PC-3 (cell line): ENCODE measurements at regions not wholly inside any gene's neighbourhood (a gene's known extent, or its start where the extent isn't known, plus 50 kb on each side); places are given as distances from the start of the nearest gene placed in this dataset.

Experiments used
- CTCF ChIP-seq: fragments of 300-600 bp; sonication (generic); conservative IDR thresholded peaks from 2 replicates; pipeline ENCODE4 v1.5.1; 2017; ENCODE audit warnings: antibody characterized with exemption, low read depth, mild to moderate bottlenecking, low read length
- EZH2 ChIP-seq: fragments of 300-600 bp; sonication (generic); IDR thresholded peaks from one replicate; pipeline ENCODE4 v1.6.1; 2017; ENCODE audit warnings: antibody characterized with exemption, mild to moderate bottlenecking, low read length; ENCODE audit not compliant: unreplicated experiment
- EZH2phosphoT487 ChIP-seq: fragments of 300-600 bp; sonication (generic); IDR thresholded peaks from 2 replicates; pipeline ENCODE4 v1.6.1; 2018; ENCODE audit warnings: mild to moderate bottlenecking, antibody characterized with exemption, low read length, borderline replicate concordance

DNA sequence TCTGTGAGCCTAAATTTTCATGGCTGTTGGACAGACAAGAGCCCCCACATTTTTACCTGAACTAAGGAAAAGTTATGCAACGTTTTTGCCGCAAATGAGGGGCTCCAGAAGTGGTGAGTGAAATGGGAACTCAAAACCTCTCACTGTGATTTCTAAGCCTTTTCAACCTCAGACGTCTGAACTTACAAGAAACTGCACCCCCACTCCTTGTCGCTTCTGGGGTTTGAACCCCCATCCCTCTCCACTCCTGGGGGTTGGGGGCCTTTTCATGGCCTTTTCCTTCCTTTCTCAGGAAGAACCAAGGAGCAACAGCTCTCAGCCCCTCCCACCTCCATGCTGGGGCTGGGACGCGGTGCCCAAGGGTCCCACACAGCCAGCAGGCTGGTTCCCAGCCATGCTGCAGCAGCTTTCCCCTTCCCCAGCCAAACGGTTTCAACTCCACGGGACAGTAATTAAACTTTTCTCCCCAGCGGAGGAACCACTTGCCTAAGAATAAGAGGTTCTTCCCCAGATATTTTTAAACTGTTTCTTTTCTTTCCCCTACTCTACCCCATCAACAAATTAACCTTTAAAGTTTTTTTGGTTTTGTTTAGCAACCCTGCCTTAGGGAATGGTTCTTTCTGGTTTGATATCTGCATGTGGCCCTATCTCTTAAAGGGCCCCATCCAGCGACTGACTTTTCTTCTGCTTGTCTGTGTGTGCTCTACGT lies 387.6 kb upstream of the CBLB start:
- no peak for TF ChIP-seq CTCF
- no peak for TF ChIP-seq EZH2
- no peak for TF ChIP-seq EZH2phosphoT487
